ENCODE measurements at regions not wholly inside any gene's neighbourhood (a gene's known extent, or its start where the extent isn't known, plus 50 kb on each side); places are given as distances from the start of the nearest gene placed in this dataset.

GRCh38 chr20:57078116-57078515 is 188.3 kb downstream of the BMP7 start:
- Histone ChIP-seq H3K4me1 (ENCODE audit: control insufficient read depth in 2 of 3, insufficient read depth in 2 of 3, low read depth in 1 of 3, low read length in 3 of 3) (no peaks in the 10 kb centered on the region), H3K36me3 (ENCODE audit: control insufficient read depth in 2 of 3, insufficient read depth in 3 of 3, low read length in 3 of 3) (no peaks in the 10 kb centered on the region), H3K4me3 (ENCODE audit: low read length in 3 of 3) (no peak overlapping the region), H3K27me3 (ENCODE audit: control insufficient read depth, insufficient read depth, low read length) (no peaks in the 10 kb centered on the region), H3K9me3 (ENCODE audit: control insufficient read depth in 2 of 3, insufficient read depth in 1 of 3, low read length in 3 of 3) (peaks cover 2 to 24% (median 4%) of the 10 kb centered on the region in 3 donors), H3K9ac (ENCODE audit: low read length in 3 of 3) (no peak overlapping the region), H3K27ac (ENCODE audit: low read depth in 2 of 2, low read length in 2 of 2) (no peak overlapping the region)
- intact Hi-C loops (cut with DNase I), result no loop called here
- DNase-seq (no peak), FAIRE-seq (no peak)
- TF ChIP-seq, protein P1, sequence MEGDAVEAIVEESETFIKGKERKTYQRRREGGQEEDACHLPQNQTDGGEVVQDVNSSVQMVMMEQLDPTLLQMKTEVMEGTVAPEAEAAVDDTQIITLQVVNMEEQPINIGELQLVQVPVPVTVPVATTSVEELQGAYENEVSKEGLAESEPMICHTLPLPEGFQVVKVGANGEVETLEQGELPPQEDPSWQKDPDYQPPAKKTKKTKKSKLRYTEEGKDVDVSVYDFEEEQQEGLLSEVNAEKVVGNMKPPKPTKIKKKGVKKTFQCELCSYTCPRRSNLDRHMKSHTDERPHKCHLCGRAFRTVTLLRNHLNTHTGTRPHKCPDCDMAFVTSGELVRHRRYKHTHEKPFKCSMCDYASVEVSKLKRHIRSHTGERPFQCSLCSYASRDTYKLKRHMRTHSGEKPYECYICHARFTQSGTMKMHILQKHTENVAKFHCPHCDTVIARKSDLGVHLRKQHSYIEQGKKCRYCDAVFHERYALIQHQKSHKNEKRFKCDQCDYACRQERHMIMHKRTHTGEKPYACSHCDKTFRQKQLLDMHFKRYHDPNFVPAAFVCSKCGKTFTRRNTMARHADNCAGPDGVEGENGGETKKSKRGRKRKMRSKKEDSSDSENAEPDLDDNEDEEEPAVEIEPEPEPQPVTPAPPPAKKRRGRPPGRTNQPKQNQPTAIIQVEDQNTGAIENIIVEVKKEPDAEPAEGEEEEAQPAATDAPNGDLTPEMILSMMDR (IDR thresholded peaks at IDR 0.05; ENCODE audit: borderline replicate concordance, extremely low read depth, insufficient read depth), result no peak

- intact Hi-C loops (cut with DNase I), result no loop called here
- TF ChIP-seq, protein P1 (IDR thresholded peaks at IDR 0.05; ENCODE audit: borderline replicate concordance, extremely low read depth, insufficient read depth), result no peak
- H3K9me3 ChIP-seq (ENCODE audit: control insufficient read depth in 2 of 3, insufficient read depth in 1 of 3, low read length in 3 of 3), result peaks cover 2 to 24% (median 4%) of the 10 kb centered on the region in 3 donors
- FAIRE-seq, result no peak
- H3K27me3 ChIP-seq (ENCODE audit: control insufficient read depth, insufficient read depth, low read length), result no peaks in the 10 kb centered on the region
- H3K4me1 ChIP-seq (ENCODE audit: control insufficient read depth in 2 of 3, insufficient read depth in 2 of 3, low read depth in 1 of 3, low read length in 3 of 3), result no peaks in the 10 kb centered on the region
- no peak overlapping the region for H3K4me3 ChIP-seq (ENCODE audit: low read length in 3 of 3)
- no peak for DNase-seq
- no peak overlapping the region for H3K27ac ChIP-seq (ENCODE audit: low read depth in 2 of 2, low read length in 2 of 2)
- H3K9ac ChIP-seq (ENCODE audit: low read length in 3 of 3), result no peak overlapping the region
- no peaks in the 10 kb centered on the region for H3K36me3 ChIP-seq (ENCODE audit: control insufficient read depth in 2 of 3, insufficient read depth in 3 of 3, low read length in 3 of 3)
Measured at GRCh38 chr20:57079031-57080005, 187.1 kb downstream of the BMP7 start.

- no peak for FAIRE-seq
- intact Hi-C loops (cut with DNase I), result no loop called here
- Histone ChIP-seq H3K27me3 (ENCODE audit: control insufficient read depth, insufficient read depth, low read length) (no peaks in the 10 kb centered on the region), H3K9me3 (ENCODE audit: control insufficient read depth in 2 of 3, insufficient read depth in 1 of 3, low read length in 3 of 3) (peaks cover 2 to 24% (median 4%) of the 10 kb centered on the region in 3 donors), H3K36me3 (ENCODE audit: control insufficient read depth in 2 of 3, insufficient read depth in 3 of 3, low read length in 3 of 3) (no peaks in the 10 kb centered on the region), H3K4me1 (ENCODE audit: control insufficient read depth in 2 of 3, insufficient read depth in 2 of 3, low read depth in 1 of 3, low read length in 3 of 3) (no peaks in the 10 kb centered on the region), H3K9ac (ENCODE audit: low read length in 3 of 3) (no peak overlapping the region), H3K4me3 (ENCODE audit: low read length in 3 of 3) (no peak overlapping the region), H3K27ac (ENCODE audit: low read depth in 2 of 2, low read length in 2 of 2) (no peak overlapping the region)
- no peak for DNase-seq
- TF ChIP-seq, protein P1 (IDR thresholded peaks at IDR 0.05; ENCODE audit: borderline replicate concordance, extremely low read depth, insufficient read depth), result no peak
Measured at GRCh38 chr20:57080796-57081195, 185.6 kb downstream of the BMP7 start.

All from kidney (tissue), 13 donors.